ENCODE measurements at regions not wholly inside any gene's neighbourhood (a gene's known extent, or its start where the extent isn't known, plus 50 kb on each side); places are given as distances from the start of the nearest gene placed in this dataset.

DNA sequence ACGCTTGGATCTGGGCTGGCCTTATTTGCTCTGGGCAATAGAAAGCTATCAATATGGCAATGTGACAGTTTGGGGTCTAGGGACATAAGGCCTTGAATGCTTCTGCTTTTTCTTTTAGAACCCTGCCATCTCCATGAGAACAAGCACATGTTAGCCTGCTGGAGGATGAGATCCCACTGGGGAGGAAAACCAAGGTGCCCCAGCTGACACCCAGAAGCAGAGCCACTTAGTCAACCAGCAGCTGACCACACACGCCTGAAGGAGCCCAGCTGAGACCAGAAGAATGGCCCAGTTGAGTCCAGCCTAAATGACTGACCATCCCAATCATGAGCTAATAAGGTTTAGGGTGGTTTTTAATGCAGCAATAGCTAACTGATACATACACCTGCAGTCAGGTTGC lies 171.2 kb downstream of the AHSP start:
- no peak for TF ChIP-seq CTCF (IDR thresholded peaks at IDR 0.05; ENCODE audit: extremely low read depth, missing control alignments)
- DNase-seq (ENCODE audit: low spot score) = no peak

DNA sequence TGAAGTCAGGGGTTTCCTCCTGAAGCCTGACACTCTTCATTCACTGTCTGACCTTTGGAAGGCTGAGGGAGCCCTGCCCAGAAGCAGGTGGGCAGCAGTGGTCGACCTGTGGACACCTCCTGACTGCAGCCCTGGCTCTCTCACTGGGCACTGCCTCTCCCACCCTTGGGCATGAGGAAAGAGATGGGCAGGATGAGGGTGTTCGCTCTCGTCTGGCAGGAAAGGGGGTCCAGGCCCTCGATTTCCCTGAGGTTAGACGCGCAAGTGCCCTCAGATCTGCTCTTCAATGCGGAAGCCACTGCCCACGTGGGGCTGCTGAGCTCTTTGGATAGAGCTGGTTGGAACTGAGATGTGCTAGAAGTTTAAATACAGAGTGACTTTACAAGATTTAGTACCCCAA lies 171.9 kb downstream of the AHSP start:
- TF ChIP-seq CTCF (IDR thresholded peaks at IDR 0.05; ENCODE audit: extremely low read depth, missing control alignments) = no peak
- DNase-seq (ENCODE audit: low spot score) = no peak

GRCh38 chr16:31700200-31700529 lies 172.5 kb downstream of the AHSP start:
- DNase-seq (ENCODE audit: low spot score) = peak; percentile 89
- no peak for TF ChIP-seq CTCF (IDR thresholded peaks at IDR 0.05; ENCODE audit: extremely low read depth, missing control alignments)

GRCh38 chr16:31700530-31701388 lies 172.8 kb upstream of the ZNF267 start:
- peak; percentile 66 for DNase-seq (ENCODE audit: low spot score)
- no peak for TF ChIP-seq CTCF (IDR thresholded peaks at IDR 0.05; ENCODE audit: extremely low read depth, missing control alignments)

- no peak for DNase-seq (ENCODE audit: low spot score)
- no peak for TF ChIP-seq CTCF (IDR thresholded peaks at IDR 0.05; ENCODE audit: extremely low read depth, missing control alignments)
Measured at GRCh38 chr16:31701734-31702133, 171.9 kb upstream of the ZNF267 start.

DNA sequence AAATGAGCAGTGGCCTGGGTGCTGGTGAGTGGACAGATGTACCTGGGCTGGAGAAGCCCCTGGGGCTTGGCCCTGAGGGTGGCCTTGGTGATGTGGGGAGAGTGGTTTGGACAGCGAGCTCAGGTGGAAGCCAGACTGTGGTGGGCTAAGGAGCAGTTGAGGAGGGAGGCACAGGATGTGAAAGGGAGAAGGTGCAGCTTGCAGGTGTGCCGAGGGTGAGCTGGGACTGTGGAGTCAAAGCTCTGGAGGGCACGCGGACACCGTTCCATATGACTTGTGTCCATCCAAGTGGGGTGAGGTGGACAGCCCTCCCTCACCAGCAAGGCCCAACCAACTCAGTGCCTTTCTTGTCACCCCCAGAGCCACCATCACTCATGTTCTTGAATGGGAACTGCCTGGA lies 170.8 kb upstream of the ZNF267 start:
- no peak for DNase-seq (ENCODE audit: low spot score)
- no peak for TF ChIP-seq CTCF (IDR thresholded peaks at IDR 0.05; ENCODE audit: extremely low read depth, missing control alignments)

DNA sequence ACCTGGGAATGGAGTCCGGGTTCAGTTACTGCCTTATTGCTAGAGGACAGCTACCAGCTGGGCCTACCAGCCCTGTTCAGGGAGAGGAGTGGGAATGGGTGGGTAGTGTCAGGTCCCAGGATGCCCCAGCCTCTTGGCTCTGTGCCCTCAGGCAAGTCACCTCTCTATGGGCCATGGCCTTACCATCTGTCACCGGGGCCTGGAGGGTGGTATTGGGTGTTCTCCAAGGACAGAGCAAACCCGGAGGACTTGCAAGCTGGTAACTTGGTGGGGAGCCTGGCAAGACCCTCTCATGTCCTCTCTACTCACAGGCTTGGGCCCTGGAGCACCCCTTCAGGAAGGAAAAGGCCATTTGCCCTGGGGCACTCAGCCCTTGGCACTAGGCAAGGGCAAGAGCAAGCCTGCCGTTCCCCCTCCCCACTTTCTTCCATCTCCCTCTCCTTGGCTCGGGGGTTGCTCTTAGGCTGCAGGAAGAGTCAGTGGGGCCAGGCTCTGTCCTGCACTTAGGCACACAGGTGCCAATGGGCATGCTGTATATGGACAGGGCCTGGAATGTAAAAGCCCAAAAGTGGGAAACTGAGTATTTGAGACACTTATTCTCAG lies 170.0 kb upstream of the ZNF267 start:
- TF ChIP-seq CTCF (IDR thresholded peaks at IDR 0.05; ENCODE audit: extremely low read depth, missing control alignments) = no peak
- no peak for DNase-seq (ENCODE audit: low spot score)

All from GM20000 (cell line).